GM23248 (cell line): ENCODE measurements at regions not wholly inside any gene's neighbourhood (a gene's known extent, or its start where the extent isn't known, plus 50 kb on each side); places are given as distances from the start of the nearest gene placed in this dataset.

Experiments used
- EZH2 ChIP-seq: fragments of 200-600 bp; sonication (generic); IDR thresholded peaks from 2 replicates; pipeline ENCODE4 v1.6.1; 2018; ENCODE audit warnings: antibody characterized with exemption, mild to moderate bottlenecking; ENCODE audit not compliant: insufficient read depth, poor library complexity, severe bottlenecking
- EZH2phosphoT487 ChIP-seq: fragments of 200-600 bp; sonication (generic); IDR thresholded peaks from 2 replicates; pipeline ENCODE4 v1.6.1; 2018; ENCODE audit warnings: antibody characterized with exemption, moderate library complexity, mild to moderate bottlenecking, low read depth; ENCODE audit not compliant: insufficient read depth

DNA sequence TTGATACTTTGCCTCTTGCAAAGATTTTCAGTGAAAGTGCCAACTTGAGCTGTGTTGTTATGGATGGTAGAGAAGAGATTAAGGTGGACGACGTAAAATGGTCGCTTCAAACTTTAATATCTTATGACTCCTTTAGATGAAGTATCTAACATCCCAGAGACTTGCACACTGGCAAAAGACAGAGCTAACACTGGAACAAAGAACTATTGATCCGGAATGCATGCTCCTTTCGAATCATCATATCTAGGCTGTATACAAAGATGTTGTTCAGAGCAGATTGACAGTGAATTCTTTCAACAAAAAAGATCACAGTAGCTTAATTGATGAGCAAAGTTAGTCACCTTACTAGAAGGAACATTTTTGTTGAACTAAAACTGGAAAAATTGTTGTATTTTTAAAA, 592.7 kb downstream of the NXPH1 start:
- no peak for TF ChIP-seq EZH2
- no peak for TF ChIP-seq EZH2phosphoT487
